ENCODE measurements at regions not wholly inside any gene's neighbourhood (a gene's known extent, or its start where the extent isn't known, plus 50 kb on each side); places are given as distances from the start of the nearest gene placed in this dataset.

- no peak for TF ChIP-seq CTCF (IDR thresholded peaks at IDR 0.05; ENCODE audit: low read depth, low read length, poor library complexity, severe bottlenecking)
- TF ChIP-seq EZH2phosphoT487 (IDR thresholded peaks at IDR 0.05; ENCODE audit: borderline replicate concordance, low read length) = no peak
These were observed 151.2 kb upstream of the ARRDC3 start for GRCh38 chr5:91534332-91534731.

All from DOHH2 (cell line).